SK-N-SH (cell line): ENCODE measurements at regions not wholly inside any gene's neighbourhood (a gene's known extent, or its start where the extent isn't known, plus 50 kb on each side); places are given as distances from the start of the nearest gene placed in this dataset.

Source experiments
- CTCF ChIA-PET: fragments of 300-600, 350-600 bp; formaldehyde crosslinking; extraction: SDS; loops from one replicate; lab custom pipeline; 2021; lab: Yijun Ruan, JAX
- POLR2A ChIA-PET: fragments of 350-600 bp; sonication (Branson Sonifier 250); formaldehyde crosslinking; extraction: SDS; loops from one replicate; lab custom pipeline; 2020; ENCODE audit warnings: antibody characterized with exemption, inconsistent platforms; lab: Yijun Ruan, JAX
- DNase-seq: peaks from one replicate; pipeline ENCODE4 v3.0.0; 2012
- H2AFZ ChIP-seq: fragments of 200-600 bp; sonication (generic); 2 replicates; pipeline ENCODE4 v1.8.1; 2016; ENCODE audit warnings: antibody characterized with exemption, mild to moderate bottlenecking, low read depth
- H3F3A ChIP-seq: fragments of 200-600 bp; sonication (generic); replicated peaks from 2 replicates; pipeline ENCODE3; 2016; ENCODE audit warnings: antibody characterized with exemption, mild to moderate bottlenecking; ENCODE audit not compliant: insufficient read depth
- H3K27ac ChIP-seq, 2 experiments: fragments of 200-500 bp in 1 of 2; fragments of 200-600 bp in 1 of 2; sonication (Bioruptor generic) in 1 of 2; sonication (generic), shearing (Covaris generic) in 1 of 2; 2 replicates each; pipeline versions ENCODE4 v1.5.1 to v1.6.1; 2014 to 2016; ENCODE audit warnings: low read depth in 2 of 2, inconsistent platforms in 1 of 2, low read length in 1 of 2, mild to moderate bottlenecking in 1 of 2, mixed read lengths in 1 of 2
- H3K27me3 ChIP-seq: fragments of 200-600 bp; sonication (generic), shearing (Covaris generic); 2 replicates; pipeline ENCODE4 v1.6.1; 2016; ENCODE audit warnings: mixed run types; ENCODE audit not compliant: insufficient read depth
- H3K36me3 ChIP-seq, 2 experiments: fragments of 200-500 bp in 1 of 2; fragments of 200-600 bp in 1 of 2; sonication (Bioruptor generic) in 1 of 2; sonication (generic) in 1 of 2; replicated peaks in 1 of 2; 2 replicates each; pipeline versions ENCODE3 to v1.5.1; 2014 to 2016; ENCODE audit warnings: low read length in 1 of 2, mild to moderate bottlenecking in 1 of 2; ENCODE audit not compliant: insufficient read depth in 2 of 2, control insufficient read depth in 1 of 2
- H3K4me1 ChIP-seq, 2 experiments: fragments of 200-500 bp in 1 of 2; fragments of 200-600 bp in 1 of 2; sonication (Bioruptor generic) in 1 of 2; sonication (generic), shearing (Covaris generic) in 1 of 2; 2 replicates each; pipeline versions ENCODE4 v1.5.1 to v1.6.1; 2014 to 2016; ENCODE audit warnings: low read depth in 1 of 2, low read length in 1 of 2, mixed run types in 1 of 2; ENCODE audit not compliant: insufficient read depth in 2 of 2, control insufficient read depth in 1 of 2
- H3K4me2 ChIP-seq: fragments of 200-600 bp; sonication (generic), shearing (Covaris generic); 2 replicates; pipeline ENCODE4 v1.6.1; 2017; ENCODE audit warnings: mixed run types
- H3K4me3 ChIP-seq, 2 experiments: fragments of 200-500 bp in 1 of 2; fragments of 200-600 bp in 1 of 2; sonication (Bioruptor generic) in 1 of 2; sonication (generic), shearing (Covaris generic) in 1 of 2; 2 replicates each; pipeline versions ENCODE4 v1.5.1 to v1.8.1; 2014 to 2016; ENCODE audit warnings: low read depth in 2 of 2, inconsistent platforms in 1 of 2, low read length in 1 of 2, mild to moderate bottlenecking in 1 of 2, mixed read lengths in 1 of 2, moderate library complexity in 1 of 2
- H3K79me2 ChIP-seq: fragments of 200-600 bp; sonication (generic); 2 replicates; pipeline ENCODE4 v1.8.1; 2017; ENCODE audit warnings: mild to moderate bottlenecking; ENCODE audit not compliant: insufficient read depth
- H3K9ac ChIP-seq: fragments of 200-600 bp; sonication (generic); 2 replicates; pipeline ENCODE4 v1.6.1; 2017; ENCODE audit warnings: mixed run types
- H3K9me2 ChIP-seq: fragments of 200-600 bp; sonication (generic); 2 replicates; pipeline ENCODE4 v1.6.1; 2017; ENCODE audit warnings: mixed run types
- H3K9me3 ChIP-seq: fragments of 200-600 bp; sonication (generic); 2 replicates; pipeline ENCODE4 v1.6.1; 2017; ENCODE audit warnings: mixed run types, mild to moderate bottlenecking, moderate library complexity
- H4K20me1 ChIP-seq: fragments of 200-600 bp; sonication (generic); 2 replicates; pipeline ENCODE4 v1.6.1; 2017; ENCODE audit warnings: mild to moderate bottlenecking, mixed run types; ENCODE audit not compliant: insufficient read depth
- CHD2 ChIP-seq: fragments of 150-350 bp; IDR thresholded peaks from 2 replicates; pipeline ENCODE4 v1.6.1; 2018; ENCODE audit warnings: low read length; ENCODE audit not compliant: partially characterized antibody
- EP300 ChIP-seq, 2 experiments: IDR thresholded peaks; 2 replicates each; pipeline versions ENCODE4 v1.4.0 to v1.6.1; 2012; ENCODE audit warnings: borderline replicate concordance in 1 of 2, low read depth in 1 of 2, low read length in 1 of 2
- FOXJ3 ChIP-seq: sonication (generic); formaldehyde crosslinking; IDR thresholded peaks from 2 replicates; pipeline ENCODE4 v1.5.1; 2020; ENCODE audit warnings: mild to moderate bottlenecking, missing genetic modification reagents
- GABPA ChIP-seq: IDR thresholded peaks from 2 replicates; pipeline ENCODE4 v1.4.0; 2012; ENCODE audit warnings: low read depth, mild to moderate bottlenecking
- GATA2 ChIP-seq: sonication (generic); formaldehyde crosslinking; IDR thresholded peaks from 2 replicates; pipeline ENCODE4 v1.5.0; 2020; ENCODE audit warnings: mild to moderate bottlenecking, missing genetic modification reagents
- MEF2A ChIP-seq: IDR thresholded peaks from 2 replicates; pipeline ENCODE4 v1.4.0; 2012; ENCODE audit warnings: low read depth, borderline replicate concordance
- NRF1 ChIP-seq: IDR thresholded peaks from 2 replicates; pipeline ENCODE4 v1.6.1; 2012; ENCODE audit warnings: low read depth, mild to moderate bottlenecking, low read length
- POLR2AphosphoS5 ChIP-seq: IDR thresholded peaks from 2 replicates; pipeline ENCODE4 v1.6.1; 2012; ENCODE audit warnings: low read depth, low read length
- RAD21 ChIP-seq: IDR thresholded peaks from 2 replicates; pipeline ENCODE4 v1.6.1; 2012; ENCODE audit warnings: mild to moderate bottlenecking, low read length
- RCOR1 ChIP-seq: fragments of 150-350 bp; IDR thresholded peaks from 2 replicates; pipeline ENCODE4 v1.6.1; 2017; ENCODE audit warnings: antibody characterized with exemption, low read length
- RFX5 ChIP-seq: IDR thresholded peaks from 2 replicates; pipeline ENCODE4 v1.6.1; 2012; ENCODE audit warnings: mild to moderate bottlenecking, improper control_type of control experiment, low read length
- RXRA ChIP-seq: IDR thresholded peaks from 2 replicates; pipeline ENCODE4 v1.4.0; 2012; ENCODE audit warnings: low read depth, mild to moderate bottlenecking, borderline replicate concordance
- SIN3A ChIP-seq: IDR thresholded peaks from 2 replicates; pipeline ENCODE4 v1.6.1; 2012; ENCODE audit warnings: low read depth, mild to moderate bottlenecking, low read length, moderate library complexity, borderline replicate concordance
- SMC3 ChIP-seq: IDR thresholded peaks from 2 replicates; pipeline ENCODE4 v1.6.1; 2012; ENCODE audit warnings: low read depth, low read length, improper control_type of control experiment
- TAF1 ChIP-seq: IDR thresholded peaks from 2 replicates; pipeline ENCODE4 v1.6.1; 2012; ENCODE audit warnings: low read depth, mild to moderate bottlenecking, low read length, moderate library complexity, borderline replicate concordance
- TCF12 ChIP-seq: IDR thresholded peaks from 2 replicates; pipeline ENCODE4 v1.4.0; 2012
- TEAD4 ChIP-seq: IDR thresholded peaks from 2 replicates; pipeline ENCODE4 v1.4.0; 2012; ENCODE audit warnings: mild to moderate bottlenecking, borderline replicate concordance; ENCODE audit not compliant: insufficient read depth
- ZBTB33 ChIP-seq: IDR thresholded peaks from 2 replicates; pipeline ENCODE4 v1.4.0; 2012; ENCODE audit warnings: low read depth, borderline replicate concordance
- WGBS: methylation state at CpG from one replicate; pipeline ENCODE4 v1.1.6; 2017; ENCODE audit warnings: low lambda C conversion rate; 5-methylcytosine and 5-hydroxymethylcytosine counted together
- TF ChIP-seq, protein P1 (sequence below): IDR thresholded peaks from 2 replicates; pipeline ENCODE4; 2012
- TF ChIP-seq, protein P2 (sequence below): IDR thresholded peaks from 2 replicates; pipeline ENCODE4 v1.4.0; 2012; ENCODE audit warnings: low read depth, borderline replicate concordance
- TF ChIP-seq, protein P3 (sequence below): fragments of 150-350 bp; IDR thresholded peaks from 2 replicates; pipeline ENCODE4 v1.6.1; 2016; ENCODE audit warnings: mild to moderate bottlenecking, low read depth, low read length
- TF ChIP-seq, protein P4 (sequence below): IDR thresholded peaks from 2 replicates; pipeline ENCODE4 v1.4.0; 2012; ENCODE audit warnings: low read depth

DNA sequence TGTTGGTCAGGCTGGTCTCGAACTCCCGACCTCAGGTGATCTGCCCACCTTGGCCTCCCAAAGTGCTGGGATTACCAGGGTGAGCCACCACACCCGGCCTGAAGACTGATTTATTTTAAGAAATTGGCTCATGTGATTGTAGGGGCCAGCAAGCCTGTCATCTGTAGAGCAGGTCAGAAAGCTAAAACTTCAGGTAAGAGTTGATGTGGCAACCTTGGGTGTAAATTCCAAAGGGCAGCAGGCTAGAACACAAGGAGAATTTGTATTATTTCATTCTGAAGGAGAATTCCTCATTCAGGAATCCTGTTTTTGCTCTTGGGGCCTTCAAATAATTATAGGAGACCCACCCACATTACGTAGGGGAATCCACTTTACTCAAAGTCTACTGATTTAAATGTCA lies 728.7 kb downstream of the LTN1 start:
- Histone ChIP-seq H3K79me2 (no peaks in the 10 kb centered on the region), H3K9me3 (no peaks in the 10 kb centered on the region), H3F3A (no peaks in the 10 kb centered on the region), H3K9ac (no peak overlapping the region), H3K36me3 (no peaks in the 10 kb centered on the region), H4K20me1 (no peaks in the 10 kb centered on the region), H3K27me3 (no peaks in the 10 kb centered on the region), H3K4me2 (no peak overlapping the region), H3K4me1 (peaks cover 0 to 7% of the 10 kb centered on the region in 2 experiments; a peak in 2 of 4 replicates), H3K4me3 (no peak overlapping the region), H3K9me2 (no peaks in the 10 kb centered on the region), H2AFZ (no peak overlapping the region), H3K27ac (no peak overlapping the region)
- 82% methylated on average over 4 of the region's 4 CpGs for WGBS
- CTCF ChIA-PET: interaction anchor here (1.4 to 1.5 kb wide), 2 partner anchors 1414 to 1419 kb away, joined by 3 read pairs; partner anchors contain the start of gene ADAMTS1
- TF ChIP-seq FOXJ3 (CRISPR knock-in tag): no peak
- TF ChIP-seq RAD21: no peak
- TF ChIP-seq, protein P1, sequence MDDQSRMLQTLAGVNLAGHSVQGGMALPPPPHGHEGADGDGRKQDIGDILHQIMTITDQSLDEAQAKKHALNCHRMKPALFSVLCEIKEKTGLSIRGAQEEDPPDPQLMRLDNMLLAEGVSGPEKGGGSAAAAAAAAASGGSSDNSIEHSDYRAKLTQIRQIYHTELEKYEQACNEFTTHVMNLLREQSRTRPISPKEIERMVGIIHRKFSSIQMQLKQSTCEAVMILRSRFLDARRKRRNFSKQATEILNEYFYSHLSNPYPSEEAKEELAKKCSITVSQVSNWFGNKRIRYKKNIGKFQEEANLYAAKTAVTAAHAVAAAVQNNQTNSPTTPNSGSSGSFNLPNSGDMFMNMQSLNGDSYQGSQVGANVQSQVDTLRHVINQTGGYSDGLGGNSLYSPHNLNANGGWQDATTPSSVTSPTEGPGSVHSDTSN: no peak
- TF ChIP-seq NRF1: no peak
- TF ChIP-seq SIN3A: no peak
- no peak for TF ChIP-seq RFX5
- TF ChIP-seq POLR2AphosphoS5: no peak
- TF ChIP-seq RXRA: no peak
- no peak for TF ChIP-seq GABPA
- no peak for TF ChIP-seq GATA2 (CRISPR knock-in tag)
- TF ChIP-seq TCF12: no peak
- no peak for TF ChIP-seq ZBTB33
- TF ChIP-seq, protein P2, sequence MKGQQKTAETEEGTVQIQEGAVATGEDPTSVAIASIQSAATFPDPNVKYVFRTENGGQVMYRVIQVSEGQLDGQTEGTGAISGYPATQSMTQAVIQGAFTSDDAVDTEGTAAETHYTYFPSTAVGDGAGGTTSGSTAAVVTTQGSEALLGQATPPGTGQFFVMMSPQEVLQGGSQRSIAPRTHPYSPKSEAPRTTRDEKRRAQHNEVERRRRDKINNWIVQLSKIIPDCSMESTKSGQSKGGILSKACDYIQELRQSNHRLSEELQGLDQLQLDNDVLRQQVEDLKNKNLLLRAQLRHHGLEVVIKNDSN: no peak
- no peak for TF ChIP-seq EP300 (IDR thresholded peaks at IDR 0.05; ENCODE audit: borderline replicate concordance in 1 of 2, low read depth in 1 of 2, low read length in 1 of 2)
- no peak for TF ChIP-seq CHD2
- DNase-seq: no peak
- POLR2A ChIA-PET: no interaction called here

- H3K79me2 ChIP-seq: no peaks in the 10 kb centered on the region
- DNase-seq: no peak
- no peaks in the 10 kb centered on the region for H3F3A ChIP-seq
- H3K9me3 ChIP-seq: no peaks in the 10 kb centered on the region
- H3K4me2 ChIP-seq: no peak overlapping the region
- no peaks in the 10 kb centered on the region for H3K36me3 ChIP-seq
- peak overlapping the region in 1 of 2 experiments; percentile 34; a peak in 2 of 4 replicates for H3K27ac ChIP-seq
- H2AFZ ChIP-seq: peak overlapping the region; percentile 17; the same call in 1 of the 2 replicates
- no peaks in the 10 kb centered on the region for H3K27me3 ChIP-seq
- H4K20me1 ChIP-seq: no peaks in the 10 kb centered on the region
- WGBS: 35% methylated on average over 1 of the region's 1 CpG
- ChIA-PET POLR2A (no interaction called here), CTCF (no interaction called here)
- H3K4me1 ChIP-seq: peaks cover 6 to 8% of the 10 kb centered on the region in 2 experiments; a peak in 2 of 4 replicates
- no peak overlapping the region for H3K9ac ChIP-seq
- H3K4me3 ChIP-seq: no peak overlapping the region
- H3K9me2 ChIP-seq: no peaks in the 10 kb centered on the region
- TF ChIP-seq, protein P3, sequence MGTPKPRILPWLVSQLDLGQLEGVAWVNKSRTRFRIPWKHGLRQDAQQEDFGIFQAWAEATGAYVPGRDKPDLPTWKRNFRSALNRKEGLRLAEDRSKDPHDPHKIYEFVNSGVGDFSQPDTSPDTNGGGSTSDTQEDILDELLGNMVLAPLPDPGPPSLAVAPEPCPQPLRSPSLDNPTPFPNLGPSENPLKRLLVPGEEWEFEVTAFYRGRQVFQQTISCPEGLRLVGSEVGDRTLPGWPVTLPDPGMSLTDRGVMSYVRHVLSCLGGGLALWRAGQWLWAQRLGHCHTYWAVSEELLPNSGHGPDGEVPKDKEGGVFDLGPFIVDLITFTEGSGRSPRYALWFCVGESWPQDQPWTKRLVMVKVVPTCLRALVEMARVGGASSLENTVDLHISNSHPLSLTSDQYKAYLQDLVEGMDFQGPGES: no peak
- TF ChIP-seq, protein P4, sequence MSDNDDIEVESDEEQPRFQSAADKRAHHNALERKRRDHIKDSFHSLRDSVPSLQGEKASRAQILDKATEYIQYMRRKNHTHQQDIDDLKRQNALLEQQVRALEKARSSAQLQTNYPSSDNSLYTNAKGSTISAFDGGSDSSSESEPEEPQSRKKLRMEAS: no peak
- no peak for TF ChIP-seq CHD2
- TF ChIP-seq GABPA: no peak
- no peak for TF ChIP-seq SMC3
- TF ChIP-seq TCF12: no peak
- no peak for TF ChIP-seq RAD21
- TF ChIP-seq RCOR1: no peak
- TF ChIP-seq MEF2A: no peak
- TF ChIP-seq, protein P1: no peak
- no peak for TF ChIP-seq FOXJ3 (CRISPR knock-in tag)
- no peak for TF ChIP-seq TEAD4
- no peak for TF ChIP-seq GATA2 (CRISPR knock-in tag)
- no peak for TF ChIP-seq TAF1
- TF ChIP-seq, all 33 proteins: peak for 0
Observed at GRCh38 chr21:28261298-28261697, 731.4 kb downstream of the LTN1 start.
